Tongue (tissue), 1 donor: ENCODE measurements at regions not wholly inside any gene's neighbourhood (a gene's known extent, or its start where the extent isn't known, plus 50 kb on each side); places are given as distances from the start of the nearest gene placed in this dataset.

Experiments
- DNase-seq: peaks from one replicate; pipeline ENCODE4 v3.0.0-alpha.2; 2015

- DNase-seq = no peak
Observed at GRCh38 chr3:193874997-193875593, 260.9 kb upstream of the HES1 start.

GRCh38 chr3:193875601-193876321, 260.2 kb upstream of the HES1 start:
- no peak for DNase-seq

- DNase-seq = no peak
Observed at GRCh38 chr3:193879099-193879863, 256.7 kb upstream of the HES1 start.

GRCh38 chr3:193879864-193880242, 256.1 kb upstream of the HES1 start:
- no peak for DNase-seq

GRCh38 chr3:193882091-193882490, 253.9 kb upstream of the HES1 start:
- no peak for DNase-seq

- no peak for DNase-seq
Observed at GRCh38 chr3:193883551-193883950, 252.4 kb upstream of the HES1 start.

GRCh38 chr3:193884027-193884426, 251.9 kb upstream of the HES1 start:
- DNase-seq = no peak

- no peak for DNase-seq
Observed at GRCh38 chr3:193884652-193885051, 251.3 kb upstream of the HES1 start.

GRCh38 chr3:193885832-193886231, 250.1 kb upstream of the HES1 start:
- DNase-seq = no peak

GRCh38 chr3:193890016-193890897, 245.7 kb upstream of the HES1 start:
- DNase-seq = no peak

GRCh38 chr3:193894121-193894863, 241.7 kb upstream of the HES1 start:
- DNase-seq = no peak

GRCh38 chr3:193895409-193895808, 240.5 kb upstream of the HES1 start:
- no peak for DNase-seq

GRCh38 chr3:193896419-193896818, 239.5 kb upstream of the HES1 start:
- DNase-seq = no peak

GRCh38 chr3:193897288-193897687, 238.7 kb upstream of the HES1 start:
- peak; percentile 41 for DNase-seq

- DNase-seq = peak; percentile 41
Observed at GRCh38 chr3:193897731-193898180, 238.2 kb upstream of the HES1 start.

- DNase-seq = no peak
Observed at GRCh38 chr3:193899001-193899400, 236.9 kb upstream of the HES1 start.

GRCh38 chr3:193901007-193901406, 234.9 kb upstream of the HES1 start:
- DNase-seq = no peak

- DNase-seq = no peak
Observed at GRCh38 chr3:193902607-193903511, 233.1 kb upstream of the HES1 start.

GRCh38 chr3:193903512-193903817, 232.5 kb upstream of the HES1 start:
- no peak for DNase-seq

- no peak for DNase-seq
Observed at GRCh38 chr3:193903966-193904365, 232.0 kb upstream of the HES1 start.
